Endothelial cell (in vitro differentiated cells): ENCODE measurements at regions not wholly inside any gene's neighbourhood (a gene's known extent, or its start where the extent isn't known, plus 50 kb on each side); places are given as distances from the start of the nearest gene placed in this dataset.

Source experiments
- DNase-seq: peaks from one replicate; pipeline ENCODE4 v3.0.0; 2021; ENCODE audit warnings: low spot score
- H3K27ac Mint-ChIP-seq: one replicate; pipeline ENCODE4 v1.8.0; 2021; ENCODE audit warnings: mixed read lengths, inconsistent platforms; ENCODE audit not compliant: unreplicated experiment
- H3K27me3 Mint-ChIP-seq: one replicate; pipeline ENCODE4 v1.8.0; 2021; ENCODE audit warnings: mild to moderate bottlenecking, moderate library complexity, mixed read lengths, inconsistent platforms; ENCODE audit not compliant: unreplicated experiment
- H3K36me3 Mint-ChIP-seq: one replicate; pipeline ENCODE4 v1.8.0; 2021; ENCODE audit warnings: mild to moderate bottlenecking, low read depth, mixed read lengths, inconsistent platforms; ENCODE audit not compliant: unreplicated experiment
- H3K4me1 Mint-ChIP-seq: one replicate; pipeline ENCODE4 v1.8.0; 2021; ENCODE audit warnings: mild to moderate bottlenecking, mixed read lengths, inconsistent platforms; ENCODE audit not compliant: unreplicated experiment
- H3K4me3 Mint-ChIP-seq: one replicate; pipeline ENCODE4 v1.8.0; 2021; ENCODE audit warnings: mild to moderate bottlenecking, mixed read lengths, inconsistent platforms; ENCODE audit not compliant: unreplicated experiment
- H3K9me3 Mint-ChIP-seq: one replicate; pipeline ENCODE4 v1.8.0; 2021; ENCODE audit warnings: mixed read lengths, inconsistent platforms; ENCODE audit not compliant: unreplicated experiment
- CTCF ChIP-seq: fragments of 200-600 bp; sonication (generic); IDR thresholded peaks from one replicate; pipeline ENCODE4 v1.5.0; 2021; ENCODE audit warnings: antibody characterized with exemption; ENCODE audit not compliant: unreplicated experiment

- DNase-seq: no peak
- no peaks in the 10 kb centered on the region for H3K36me3 Mint-ChIP-seq
- H3K4me1 Mint-ChIP-seq: peaks cover 42% of the 10 kb centered on the region
- H3K4me3 Mint-ChIP-seq: no peak overlapping the region
- H3K27ac Mint-ChIP-seq: no peak overlapping the region
- H3K9me3 Mint-ChIP-seq: no peaks in the 10 kb centered on the region
- no peak for TF ChIP-seq CTCF
- peaks cover 3% of the 10 kb centered on the region for H3K27me3 Mint-ChIP-seq
Observed at GRCh38 chr21:31403596-31404333, 59.7 kb upstream of the TIAM1 start.

- Mint-ChIP-seq H3K27me3 (peaks cover 3% of the 10 kb centered on the region), H3K27ac (peak overlapping the region; percentile 77)
Observed at GRCh38 chr21:31399591-31399990, 55.5 kb upstream of the TIAM1 start.

GRCh38 chr21:31398574-31398973, 54.5 kb upstream of the TIAM1 start:
- peak overlapping the region; percentile 93 for H3K27ac Mint-ChIP-seq

More at GRCh38 chr21:31399591-31399990, 55.5 kb upstream of the TIAM1 start:
- TF ChIP-seq CTCF: no peak
- Mint-ChIP-seq H3K4me3 (no peak overlapping the region), H3K9me3 (no peaks in the 10 kb centered on the region), H3K36me3 (no peaks in the 10 kb centered on the region), H3K4me1 (peaks cover 63% of the 10 kb centered on the region)
- DNase-seq: no peak

GRCh38 chr21:31397939-31398338, 53.9 kb upstream of the TIAM1 start:
- H3K4me3 Mint-ChIP-seq: no peak overlapping the region
- DNase-seq: peak; percentile 41
- no peak for TF ChIP-seq CTCF
- H3K9me3 Mint-ChIP-seq: no peaks in the 10 kb centered on the region
- H3K36me3 Mint-ChIP-seq: no peaks in the 10 kb centered on the region
- H3K27ac Mint-ChIP-seq: peak overlapping the region; percentile 93
- H3K27me3 Mint-ChIP-seq: peaks cover 3% of the 10 kb centered on the region
- peaks cover 58% of the 10 kb centered on the region for H3K4me1 Mint-ChIP-seq

More at GRCh38 chr21:31398574-31398973, 54.5 kb upstream of the TIAM1 start:
- no peak for DNase-seq
- Mint-ChIP-seq H3K4me1 (peaks cover 63% of the 10 kb centered on the region), H3K4me3 (no peak overlapping the region), H3K9me3 (no peaks in the 10 kb centered on the region), H3K27me3 (peaks cover 3% of the 10 kb centered on the region), H3K36me3 (no peaks in the 10 kb centered on the region)
- TF ChIP-seq CTCF: no peak

GRCh38 chr21:31397515-31397926, 53.5 kb upstream of the TIAM1 start:
- no peaks in the 10 kb centered on the region for H3K9me3 Mint-ChIP-seq
- no peak for TF ChIP-seq CTCF
- peaks cover 3% of the 10 kb centered on the region for H3K27me3 Mint-ChIP-seq
- H3K36me3 Mint-ChIP-seq: no peaks in the 10 kb centered on the region
- no peak for DNase-seq
- H3K4me1 Mint-ChIP-seq: peaks cover 58% of the 10 kb centered on the region
- peak overlapping the region; percentile 80 for H3K27ac Mint-ChIP-seq
- no peak overlapping the region for H3K4me3 Mint-ChIP-seq
